ENCODE measurements at regions not wholly inside any gene's neighbourhood (a gene's known extent, or its start where the extent isn't known, plus 50 kb on each side); places are given as distances from the start of the nearest gene placed in this dataset.

- Histone ChIP-seq H3K9ac (ENCODE audit: low read depth, low read length, poor library complexity, severe bottlenecking) (no peak overlapping the region), H3K36me3 (ENCODE audit: insufficient read depth, low read length) (no peaks in the 10 kb centered on the region), H3K79me2 (ENCODE audit: insufficient read depth, low read length) (no peaks in the 10 kb centered on the region), H3K4me2 (ENCODE audit: low read depth, low read length, poor library complexity, severe bottlenecking) (no peak overlapping the region), H4K20me1 (ENCODE audit: insufficient read depth, low read length, poor library complexity, severe bottlenecking) (no peaks in the 10 kb centered on the region), H3K27me3 (ENCODE audit: insufficient read depth, low read length, poor library complexity, severe bottlenecking) (no peaks in the 10 kb centered on the region), H3F3A (ENCODE audit: low read depth) (no peaks in the 10 kb centered on the region), H3K4me1 (ENCODE audit: insufficient read depth, low read length, poor library complexity, severe bottlenecking) (no peaks in the 10 kb centered on the region), H2AFZ (ENCODE audit: low read length) (no peak overlapping the region), H3K9me2 (replicated peaks; ENCODE audit: low read depth, low read length) (0 out of 2 replicates have a peak, but pooled peaks cover 3% of the 10 kb centered on the region), H3K4me3 (ENCODE audit: low read length, poor library complexity, severe bottlenecking) (no peak overlapping the region), H3K9me3 (ENCODE audit: insufficient read depth, low read depth, low read length) (no peaks in the 10 kb centered on the region)
- TF ChIP-seq CTCF (conservative IDR thresholded peaks at IDR 0.05; ENCODE audit: low read length) (no peak), EZH2phosphoT487 (IDR thresholded peaks at IDR 0.05; ENCODE audit: borderline replicate concordance) (no peak)
Observed at GRCh38 chr12:9264546-9264945, 56.4 kb upstream of the PZP start.

- Histone ChIP-seq H3K27me3 (ENCODE audit: insufficient read depth, low read length, poor library complexity, severe bottlenecking) (no peaks in the 10 kb centered on the region), H3K79me2 (ENCODE audit: insufficient read depth, low read length) (no peaks in the 10 kb centered on the region), H2AFZ (ENCODE audit: low read length) (no peak overlapping the region), H3K9ac (ENCODE audit: low read depth, low read length, poor library complexity, severe bottlenecking) (no peak overlapping the region), H3K36me3 (ENCODE audit: insufficient read depth, low read length) (no peaks in the 10 kb centered on the region), H3F3A (ENCODE audit: low read depth) (no peaks in the 10 kb centered on the region), H3K9me2 (replicated peaks; ENCODE audit: low read depth, low read length) (no peaks in the 10 kb centered on the region), H3K9me3 (ENCODE audit: insufficient read depth, low read depth, low read length) (no peaks in the 10 kb centered on the region), H3K4me2 (ENCODE audit: low read depth, low read length, poor library complexity, severe bottlenecking) (no peak overlapping the region), H3K4me3 (ENCODE audit: low read length, poor library complexity, severe bottlenecking) (no peak overlapping the region), H4K20me1 (ENCODE audit: insufficient read depth, low read length, poor library complexity, severe bottlenecking) (no peaks in the 10 kb centered on the region), H3K4me1 (ENCODE audit: insufficient read depth, low read length, poor library complexity, severe bottlenecking) (no peaks in the 10 kb centered on the region)
- TF ChIP-seq CTCF (conservative IDR thresholded peaks at IDR 0.05; ENCODE audit: low read length) (no peak), EZH2phosphoT487 (IDR thresholded peaks at IDR 0.05; ENCODE audit: borderline replicate concordance) (no peak)
Observed at GRCh38 chr12:9260931-9261330, 52.7 kb upstream of the PZP start.

GRCh38 chr12:9258676-9259075, 50.5 kb upstream of the PZP start:
- H3K9ac ChIP-seq (ENCODE audit: low read depth, low read length, poor library complexity, severe bottlenecking): no peak overlapping the region
- no peaks in the 10 kb centered on the region for H3K79me2 ChIP-seq (ENCODE audit: insufficient read depth, low read length)
- no peak overlapping the region for H2AFZ ChIP-seq (ENCODE audit: low read length)
- H3K4me1 ChIP-seq (ENCODE audit: insufficient read depth, low read length, poor library complexity, severe bottlenecking): no peaks in the 10 kb centered on the region
- no peaks in the 10 kb centered on the region for H3K27me3 ChIP-seq (ENCODE audit: insufficient read depth, low read length, poor library complexity, severe bottlenecking)
- no peaks in the 10 kb centered on the region for H3K36me3 ChIP-seq (ENCODE audit: insufficient read depth, low read length)
- no peak overlapping the region for H3K4me2 ChIP-seq (ENCODE audit: low read depth, low read length, poor library complexity, severe bottlenecking)
- H3K9me3 ChIP-seq (ENCODE audit: insufficient read depth, low read depth, low read length): no peaks in the 10 kb centered on the region
- TF ChIP-seq EZH2phosphoT487 (IDR thresholded peaks at IDR 0.05; ENCODE audit: borderline replicate concordance) (no peak), CTCF (conservative IDR thresholded peaks at IDR 0.05; ENCODE audit: low read length) (no peak)
- H3F3A ChIP-seq (ENCODE audit: low read depth): no peaks in the 10 kb centered on the region
- no peaks in the 10 kb centered on the region for H4K20me1 ChIP-seq (ENCODE audit: insufficient read depth, low read length, poor library complexity, severe bottlenecking)
- no peaks in the 10 kb centered on the region for H3K9me2 ChIP-seq (replicated peaks; ENCODE audit: low read depth, low read length)
- H3K4me3 ChIP-seq (ENCODE audit: low read length, poor library complexity, severe bottlenecking): no peak overlapping the region

Measured in Loucy (cell line).